GM19452 (cell line): ENCODE measurements at regions not wholly inside any gene's neighbourhood (a gene's known extent, or its start where the extent isn't known, plus 50 kb on each side); places are given as distances from the start of the nearest gene placed in this dataset.

Source experiments
- ATAC-seq: cut with Tn5 transposase; IDR thresholded peaks from one replicate; pipeline ENCODE4 v1.9.1; 2021; ENCODE audit not compliant: unreplicated experiment

DNA sequence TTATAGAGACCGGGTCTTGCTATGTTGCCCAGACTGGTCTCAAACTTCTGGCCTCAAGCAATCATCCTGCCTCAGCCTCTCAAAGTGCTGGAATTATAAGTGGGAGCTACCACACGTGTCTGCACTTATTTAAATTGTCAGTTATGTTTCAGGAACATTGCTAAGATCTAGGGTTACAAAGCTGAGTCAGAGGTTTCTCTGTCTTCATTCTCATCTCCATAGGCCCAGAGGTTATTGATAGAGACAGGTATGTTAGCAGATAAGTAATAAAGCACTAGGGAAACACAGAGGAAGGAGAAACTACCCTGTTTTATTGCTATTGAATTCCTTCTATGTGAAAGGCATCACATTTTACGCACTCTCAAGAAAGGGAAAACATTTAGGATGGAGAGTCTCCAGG, 214.1 kb downstream of the REEP3 start:
- ATAC-seq: no peak

DNA sequence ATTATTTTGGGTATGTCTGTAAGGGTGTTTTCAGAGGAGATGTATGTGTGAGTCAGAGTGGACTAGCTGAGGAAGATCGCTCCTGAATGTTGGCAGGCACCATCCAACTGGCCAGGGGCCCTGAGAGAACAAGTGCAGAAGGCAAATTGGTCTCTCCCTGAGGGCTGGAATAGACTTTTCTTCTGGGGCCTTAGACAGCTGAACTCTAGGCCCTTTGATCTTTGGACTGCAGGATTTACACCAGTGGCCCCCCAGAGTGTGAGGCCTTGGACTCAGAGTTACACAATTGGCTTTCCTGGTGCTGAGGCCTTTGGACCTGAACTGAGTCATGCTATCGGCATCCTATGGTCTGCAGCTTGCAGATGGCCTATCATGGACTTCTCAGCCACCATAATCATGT, 217.2 kb downstream of the REEP3 start:
- ATAC-seq: no peak

GRCh38 chr10:63744060-63744941, 223.1 kb downstream of the REEP3 start:
- no peak for ATAC-seq

- no peak for ATAC-seq
Measured at GRCh38 chr10:63749915-63750314, 228.7 kb downstream of the REEP3 start.

- no peak for ATAC-seq
Measured at GRCh38 chr10:63751836-63752235, 230.6 kb downstream of the REEP3 start.

GRCh38 chr10:63752318-63752717, 231.1 kb downstream of the REEP3 start:
- ATAC-seq: no peak

GRCh38 chr10:63753808-63754207, 232.6 kb downstream of the REEP3 start:
- no peak for ATAC-seq

- ATAC-seq: no peak
Measured at GRCh38 chr10:63755441-63755840, 234.2 kb downstream of the REEP3 start.

DNA sequence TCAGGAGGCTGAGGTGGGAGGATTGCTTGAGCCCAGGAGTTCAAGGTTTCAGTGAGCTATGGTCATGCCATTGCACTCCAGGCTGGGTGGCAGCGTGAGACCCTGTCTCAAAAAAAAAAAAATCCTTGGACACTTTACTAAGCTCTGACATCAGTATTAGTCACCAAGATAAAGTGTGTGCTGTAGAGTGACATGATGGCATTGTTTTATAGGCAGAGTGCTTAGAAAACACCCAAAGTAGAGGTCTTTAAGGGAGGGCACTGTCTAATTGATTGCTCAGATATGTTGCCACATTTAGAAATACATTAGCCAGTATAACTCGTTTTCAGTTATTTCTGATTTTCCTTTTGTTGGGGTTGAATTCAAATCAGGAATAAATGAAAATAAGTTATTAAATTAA, 235.9 kb downstream of the REEP3 start:
- no peak for ATAC-seq

DNA sequence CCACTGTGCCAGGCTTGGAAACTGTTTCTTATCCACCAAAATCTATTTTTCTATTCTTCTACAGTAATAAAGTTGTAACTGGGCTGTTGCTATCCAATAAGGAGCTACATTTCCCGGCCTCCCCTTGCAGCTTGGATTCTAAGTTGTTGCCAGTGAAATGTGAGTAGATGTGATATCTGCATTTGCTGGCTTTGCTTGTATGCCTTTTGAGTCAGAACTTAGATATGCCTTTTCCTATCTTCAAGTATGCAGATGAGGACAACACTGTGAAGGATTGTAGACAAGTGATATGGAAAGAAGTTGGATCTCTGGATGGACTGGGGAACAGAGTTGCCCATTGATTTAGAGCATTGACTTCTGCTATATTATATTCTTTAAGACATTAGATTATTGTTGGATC, 236.9 kb downstream of the REEP3 start:
- no peak for ATAC-seq

- ATAC-seq: no peak
Measured at GRCh38 chr10:63759335-63759734, 238.1 kb downstream of the REEP3 start.

GRCh38 chr10:63760034-63760707, 239.0 kb downstream of the REEP3 start:
- ATAC-seq: no peak

GRCh38 chr10:63760708-63761047, 239.5 kb downstream of the REEP3 start:
- no peak for ATAC-seq

- no peak for ATAC-seq
Measured at GRCh38 chr10:63761243-63761642, 240.0 kb downstream of the REEP3 start.

DNA sequence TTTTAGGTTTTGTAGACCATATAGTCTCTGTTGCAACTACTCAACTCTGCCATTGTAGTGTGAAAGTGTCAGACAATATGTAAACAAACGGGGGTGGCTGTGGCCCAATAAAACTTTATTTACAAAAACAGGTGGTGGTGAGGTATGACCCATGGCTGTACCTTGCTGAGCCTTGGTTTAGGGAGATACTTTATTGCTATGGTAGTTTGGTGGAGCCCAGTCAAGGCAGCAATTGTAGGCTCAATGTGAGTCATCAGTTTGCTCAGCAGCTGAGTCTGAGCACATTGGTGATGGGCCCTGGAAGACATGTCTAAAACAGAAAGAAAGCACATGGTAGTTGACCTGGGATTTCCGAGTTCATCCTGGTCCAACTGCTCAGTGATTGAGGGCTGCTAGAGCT, 242.5 kb downstream of the REEP3 start:
- no peak for ATAC-seq

- no peak for ATAC-seq
Measured at GRCh38 chr10:63765126-63765525, 243.9 kb downstream of the REEP3 start.

- no peak for ATAC-seq
Measured at GRCh38 chr10:63766745-63767137, 245.5 kb downstream of the REEP3 start.

GRCh38 chr10:63767138-63767801, 246.1 kb downstream of the REEP3 start:
- ATAC-seq: no peak

DNA sequence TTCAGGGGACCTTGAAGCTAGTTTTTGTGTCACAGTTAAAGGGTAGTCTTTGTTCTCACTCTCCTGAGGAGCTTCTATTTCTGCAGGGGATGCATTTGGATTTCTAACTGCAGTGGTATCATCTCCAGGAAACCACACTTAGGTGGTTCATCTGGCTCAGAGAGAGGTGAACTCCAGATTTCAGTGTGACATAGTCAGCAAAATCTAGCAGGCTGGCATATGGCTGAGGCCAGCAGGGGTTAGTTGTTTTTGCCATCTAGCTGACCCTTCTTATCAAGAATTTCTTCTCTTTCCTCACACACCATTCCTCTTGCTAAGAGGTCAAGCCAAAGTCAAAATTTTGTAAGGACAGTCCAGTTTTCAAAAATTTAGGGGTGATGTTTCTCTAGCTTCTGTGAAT, 248.2 kb downstream of the REEP3 start:
- ATAC-seq: no peak

DNA sequence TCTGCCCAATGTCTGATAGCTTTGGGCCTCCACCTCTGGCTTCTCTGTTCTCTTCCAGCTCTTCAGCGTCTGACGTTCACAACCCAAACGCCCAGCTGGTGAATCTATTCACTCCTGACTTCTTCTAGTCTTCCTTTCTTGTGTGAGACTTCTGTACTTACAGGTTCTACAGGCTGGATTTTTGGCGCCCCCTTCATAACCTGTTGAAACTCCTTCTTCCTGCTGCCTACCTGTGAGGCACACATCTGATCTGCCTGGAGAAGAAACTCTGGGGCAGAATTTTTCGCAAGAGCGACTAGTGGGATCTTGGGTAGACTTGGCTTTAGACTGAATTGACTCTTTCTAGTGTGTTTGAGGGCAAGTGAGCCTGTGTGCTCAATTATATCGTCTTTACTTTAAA, 249.3 kb downstream of the REEP3 start:
- ATAC-seq: no peak

DNA sequence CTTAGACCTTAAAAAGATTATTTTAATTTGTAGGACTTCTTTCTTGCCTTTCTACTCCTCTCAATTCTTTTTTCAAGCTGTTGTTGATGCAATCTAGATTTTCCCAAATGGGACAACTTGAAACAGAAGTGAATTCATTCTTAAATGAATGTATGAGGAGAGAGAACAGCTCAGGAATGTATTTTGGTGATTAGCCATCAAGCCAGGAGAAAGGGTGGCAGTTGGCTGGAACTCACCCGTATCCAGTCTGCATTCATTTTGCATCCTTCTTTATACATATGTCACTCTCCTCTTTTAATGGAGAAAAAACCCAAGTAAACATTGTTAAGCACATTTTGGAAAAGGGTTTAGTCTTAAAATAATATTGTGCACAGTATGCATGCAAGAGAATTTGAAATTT, 251.3 kb downstream of the REEP3 start:
- no peak for ATAC-seq

GRCh38 chr10:63773106-63773505, 251.9 kb downstream of the REEP3 start:
- no peak for ATAC-seq
